Trophoblast cell (in vitro differentiated cells and primary cell): ENCODE measurements at regions not wholly inside any gene's neighbourhood (a gene's known extent, or its start where the extent isn't known, plus 50 kb on each side); places are given as distances from the start of the nearest gene placed in this dataset.

ENCODE experiments used
- DNase-seq, 2 donors: peaks; one replicate each; pipeline ENCODE4 v3.0.0-alpha.2; 2016
- H2AFZ ChIP-seq: 2 replicates; pipeline ENCODE4 v1.6.1; 2013; ENCODE audit warnings: low read length, moderate library complexity, mild to moderate bottlenecking; ENCODE audit not compliant: insufficient read depth, poor library complexity
- H2AK5ac ChIP-seq: 2 replicates; pipeline ENCODE4 v1.6.1; 2013; ENCODE audit warnings: mild to moderate bottlenecking, low read length
- H2BK120ac ChIP-seq: 2 replicates; pipeline ENCODE4 v1.6.1; 2013; ENCODE audit warnings: low read length, mild to moderate bottlenecking, moderate library complexity; ENCODE audit not compliant: insufficient read depth, poor library complexity
- H2BK12ac ChIP-seq: 2 replicates; pipeline ENCODE4 v1.6.1; 2013; ENCODE audit warnings: mild to moderate bottlenecking, low read length, moderate library complexity
- H2BK5ac ChIP-seq: 2 replicates; pipeline ENCODE4 v1.6.1; 2013; ENCODE audit warnings: low read length, low read depth, moderate library complexity, mild to moderate bottlenecking; ENCODE audit not compliant: poor library complexity
- H3K14ac ChIP-seq: 2 replicates; pipeline ENCODE4 v1.6.1; 2013; ENCODE audit warnings: mild to moderate bottlenecking, low read length
- H3K18ac ChIP-seq: 2 replicates; pipeline ENCODE4 v1.6.1; 2013; ENCODE audit warnings: mild to moderate bottlenecking, low read length
- H3K23ac ChIP-seq: 2 replicates; pipeline ENCODE4 v1.6.1; 2013; ENCODE audit warnings: low read length
- H3K27ac ChIP-seq: 2 replicates; pipeline ENCODE4 v1.5.1; 2013; ENCODE audit warnings: low read depth, mild to moderate bottlenecking, inconsistent platforms, low read length, moderate library complexity
- H3K27me3 ChIP-seq: 2 replicates; pipeline ENCODE4 v1.6.1; 2013; ENCODE audit warnings: inconsistent platforms, mild to moderate bottlenecking, low read length, moderate library complexity; ENCODE audit not compliant: insufficient read depth
- H3K36me3 ChIP-seq, 2 experiments: 1 replicate in 1 of 2; 2 replicates in 1 of 2; pipeline ENCODE4 v1.6.1; 2013; ENCODE audit warnings: low read length in 2 of 2, mild to moderate bottlenecking in 2 of 2, moderate library complexity in 1 of 2; ENCODE audit not compliant: insufficient read depth in 2 of 2, control insufficient read depth in 1 of 2
- H3K4ac ChIP-seq: 2 replicates; pipeline ENCODE4 v1.6.1; 2013; ENCODE audit warnings: low read depth, mild to moderate bottlenecking, low read length, moderate library complexity
- H3K4me1 ChIP-seq, 2 experiments: 1 replicate in 1 of 2; 2 replicates in 1 of 2; pipeline ENCODE4 v1.6.1; 2013; ENCODE audit warnings: low read length in 2 of 2, mild to moderate bottlenecking in 2 of 2, moderate library complexity in 1 of 2; ENCODE audit not compliant: insufficient read depth in 2 of 2, control insufficient read depth in 1 of 2
- H3K4me2 ChIP-seq: 2 replicates; pipeline ENCODE4 v1.6.1; 2013; ENCODE audit warnings: inconsistent platforms, mild to moderate bottlenecking, low read length, moderate library complexity
- H3K4me3 ChIP-seq: 2 replicates; pipeline ENCODE4 v1.5.1; 2013; ENCODE audit warnings: mild to moderate bottlenecking, low read depth, low read length, inconsistent platforms
- H3K79me1 ChIP-seq: one replicate; pipeline ENCODE4 v1.6.1; 2013; ENCODE audit warnings: low read length
- H3K79me2 ChIP-seq: 2 replicates; pipeline ENCODE4 v1.6.1; 2013; ENCODE audit warnings: low read length, mild to moderate bottlenecking; ENCODE audit not compliant: control insufficient read depth, insufficient read depth, poor library complexity
- H3K9ac ChIP-seq: 2 replicates; pipeline ENCODE4 v1.6.1; 2013; ENCODE audit warnings: mild to moderate bottlenecking, low read length
- H3K9me3 ChIP-seq: 2 replicates; pipeline ENCODE4 v1.6.1; 2013; ENCODE audit warnings: low read depth, mild to moderate bottlenecking, control low read depth, inconsistent platforms, low read length; ENCODE audit not compliant: insufficient read depth
- H4K12ac ChIP-seq: 2 replicates; pipeline ENCODE4 v1.6.1; 2013; ENCODE audit warnings: low read depth, mild to moderate bottlenecking, low read length, moderate library complexity
- H4K8ac ChIP-seq: 2 replicates; pipeline ENCODE4 v1.6.1; 2013; ENCODE audit warnings: low read depth, mild to moderate bottlenecking, low read length, moderate library complexity
- H4K91ac ChIP-seq: one replicate; pipeline ENCODE4 v1.6.1; 2013; ENCODE audit warnings: low read depth, mild to moderate bottlenecking, low read length, moderate library complexity
- WGBS: extraction: QIAGEN DNeasy Blood & Tissue Kit; methylation state at CpG from one replicate; pipeline ENCODE4 v1.1.7; 2013; ENCODE audit warnings: missing lambda C conversion rate; ENCODE audit not compliant: insufficient read length, insufficient coverage; ENCODE audit errors: extremely low coverage; 5-methylcytosine and 5-hydroxymethylcytosine counted together

DNA sequence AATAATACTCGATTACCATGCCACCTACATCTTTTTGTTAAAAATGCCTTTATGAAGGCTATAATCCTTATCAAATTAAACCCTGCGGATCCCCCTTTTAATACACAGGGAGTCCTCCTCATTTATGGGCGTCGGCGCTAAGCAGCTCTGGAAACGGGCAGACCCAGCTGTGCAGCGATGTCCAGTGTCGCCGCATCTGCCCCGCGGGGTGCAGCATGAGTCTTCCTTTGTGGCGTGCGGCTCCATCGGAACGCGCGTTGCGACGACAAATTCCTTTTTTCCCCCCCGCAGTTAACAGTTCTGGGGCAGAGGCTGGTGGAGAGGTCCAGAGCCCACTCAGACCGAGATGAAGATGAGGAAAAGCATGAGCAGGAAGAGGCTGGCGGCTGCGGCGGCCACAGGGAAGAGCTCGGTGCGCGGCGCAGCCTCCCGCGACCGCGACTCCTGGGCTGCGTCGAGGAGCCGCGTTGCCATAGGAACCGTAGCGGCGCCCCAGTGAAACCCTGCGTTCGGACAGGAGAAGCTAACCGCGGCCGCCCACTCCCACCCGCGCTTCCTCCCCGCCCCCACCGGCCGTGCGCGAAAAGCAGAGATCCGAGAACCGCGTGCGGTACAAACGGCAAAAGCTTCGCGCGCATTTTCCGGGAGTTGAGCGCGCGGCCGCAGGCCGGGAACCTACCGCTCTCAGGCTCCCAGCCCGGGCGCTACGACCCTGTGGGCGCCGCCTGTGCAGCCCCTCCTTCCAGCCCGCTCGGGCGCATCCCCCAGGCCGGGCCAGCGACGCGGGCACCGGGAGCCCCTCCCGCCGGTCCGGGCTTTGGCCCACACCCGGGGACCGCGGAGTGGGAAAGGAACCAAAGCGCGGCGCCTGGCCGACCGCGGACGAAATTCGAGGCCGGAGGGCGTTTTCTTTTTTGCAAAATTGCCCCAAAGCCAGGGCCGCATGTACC lies 130.6 kb downstream of the SPAG6 start:
- H2AK5ac ChIP-seq = no peak overlapping the region
- H3K23ac ChIP-seq = no peak overlapping the region
- peaks cover 6 to 20% of the 10 kb centered on the region in 2 experiments for H3K4me1 ChIP-seq
- H2AFZ ChIP-seq = no peak overlapping the region
- no peak overlapping the region for H3K4ac ChIP-seq
- no peak overlapping the region for H3K9ac ChIP-seq
- H2BK120ac ChIP-seq = no peak overlapping the region
- no peak overlapping the region for H4K8ac ChIP-seq
- no peaks in the 10 kb centered on the region for H3K36me3 ChIP-seq
- no peaks in the 10 kb centered on the region for H3K79me2 ChIP-seq
- H4K12ac ChIP-seq = no peak overlapping the region
- peak overlapping the region; percentile 86 for H3K4me2 ChIP-seq
- H3K9me3 ChIP-seq = no peaks in the 10 kb centered on the region
- H3K79me1 ChIP-seq = no peaks in the 10 kb centered on the region
- no peak overlapping the region for H2BK12ac ChIP-seq
- DNase-seq = peak in 1 of 2 donors; percentile 16
- no peak overlapping the region for H3K27ac ChIP-seq
- no peak overlapping the region for H3K18ac ChIP-seq
- peak overlapping the region; percentile 30 for H3K4me3 ChIP-seq
- H3K14ac ChIP-seq = no peak overlapping the region
- peaks cover 42% of the 10 kb centered on the region for H3K27me3 ChIP-seq
- H4K91ac ChIP-seq = no peak overlapping the region
- WGBS = no CpG with 5 or more reads among the region's 96 CpGs
- H2BK5ac ChIP-seq = no peak overlapping the region

DNA sequence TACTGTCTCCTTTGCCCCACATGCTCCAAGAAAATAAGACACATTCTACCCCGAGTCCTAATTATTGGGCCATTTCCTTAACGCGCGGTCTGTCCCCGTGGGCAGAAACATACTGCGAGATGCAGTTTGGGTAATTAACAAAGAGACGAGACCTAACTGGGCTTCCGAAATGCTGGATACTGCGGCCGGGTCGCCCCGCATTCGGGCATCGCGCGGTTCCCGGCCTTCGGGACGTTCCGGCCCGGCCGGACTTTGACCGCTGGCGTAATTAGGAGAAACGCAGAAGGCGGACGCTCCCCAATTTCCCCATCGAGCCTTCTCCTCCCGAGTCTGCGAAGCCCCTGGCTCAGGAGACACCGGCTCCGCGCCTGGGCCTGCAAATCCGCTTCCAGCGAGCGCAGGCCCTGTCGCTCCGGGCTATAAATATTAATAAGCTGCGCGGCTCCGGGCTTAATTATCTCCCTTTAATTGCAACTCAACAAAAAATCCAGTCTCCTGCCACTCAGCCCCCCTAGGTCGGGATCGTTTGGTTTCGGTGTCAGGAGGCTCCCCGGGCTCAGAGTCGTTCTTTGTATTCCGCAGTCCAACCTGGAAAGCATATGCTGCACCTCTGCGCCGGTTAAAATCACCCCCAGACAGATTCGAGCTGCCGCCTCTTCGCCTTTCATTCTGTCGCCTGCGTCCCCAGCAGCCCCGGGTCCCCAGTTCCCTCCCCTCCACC lies 131.5 kb downstream of the SPAG6 start:
- Histone ChIP-seq H3K4me1 (peaks cover 6 to 20% of the 10 kb centered on the region in 2 experiments), H2BK120ac (no peak overlapping the region), H2AK5ac (no peak overlapping the region), H3K27ac (no peak overlapping the region), H4K8ac (no peak overlapping the region), H2BK5ac (no peak overlapping the region), H3K4ac (no peak overlapping the region), H2AFZ (no peak overlapping the region), H3K23ac (no peak overlapping the region), H3K14ac (no peak overlapping the region), H3K18ac (no peak overlapping the region), H3K9ac (no peak overlapping the region), H3K27me3 (peaks cover 42% of the 10 kb centered on the region), H3K79me2 (no peaks in the 10 kb centered on the region), H3K79me1 (no peaks in the 10 kb centered on the region), H3K4me3 (peak overlapping the region; percentile 10), H3K36me3 (no peaks in the 10 kb centered on the region), H4K91ac (no peak overlapping the region), H3K9me3 (no peaks in the 10 kb centered on the region), H3K4me2 (peak overlapping the region; percentile 86), H2BK12ac (no peak overlapping the region), H4K12ac (no peak overlapping the region)
- WGBS = no CpG with 5 or more reads among the region's 55 CpGs
- peak in 1 of 2 donors; percentile 21 for DNase-seq

DNA sequence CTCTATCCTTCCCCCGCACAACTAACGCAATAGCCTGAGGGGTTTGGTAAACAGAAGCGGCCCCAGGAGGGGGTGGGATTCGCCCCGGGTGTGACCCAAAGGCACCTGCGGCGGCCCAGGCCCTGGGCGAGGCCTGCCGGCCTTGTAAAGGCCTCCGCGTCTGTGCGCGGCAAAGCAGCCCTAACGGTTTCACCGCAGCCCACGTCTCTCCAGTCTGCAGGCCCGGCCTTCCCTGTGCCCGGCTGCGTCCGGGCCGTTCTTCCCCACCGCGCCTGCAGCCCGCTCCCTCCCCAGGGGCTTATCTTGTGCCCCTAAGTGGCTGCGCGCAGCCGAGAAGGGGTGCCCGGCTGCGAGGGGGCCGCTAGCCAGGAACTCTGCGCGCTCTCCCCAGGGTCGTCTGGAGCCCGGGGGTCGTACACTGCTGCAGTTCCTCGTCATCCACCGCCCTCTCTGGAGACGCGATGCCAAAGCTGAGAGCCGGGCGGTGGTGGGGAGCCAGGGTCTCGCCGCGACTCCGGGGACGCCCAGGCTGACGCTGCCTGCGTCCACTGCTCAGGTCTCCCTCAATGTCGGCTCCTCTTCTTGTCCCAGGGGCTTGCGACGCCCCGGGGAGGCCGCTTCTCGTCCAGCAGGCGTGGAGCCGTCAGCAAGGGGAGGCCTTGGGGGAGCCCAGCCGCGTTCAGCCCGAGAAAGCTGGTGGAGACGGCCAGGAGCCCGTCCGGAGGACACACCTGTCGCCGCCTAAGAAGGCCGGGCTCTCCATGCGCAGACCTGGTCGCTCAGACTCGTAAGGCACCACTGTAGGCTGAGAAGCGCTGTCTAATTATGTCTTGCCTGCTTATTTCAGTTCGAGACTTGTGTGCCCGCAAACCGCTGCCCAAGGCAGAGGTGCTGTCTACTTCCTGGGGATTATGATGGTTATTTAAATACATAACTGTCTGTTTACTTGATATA lies 132.3 kb downstream of the SPAG6 start:
- Histone ChIP-seq H2AK5ac (no peak overlapping the region), H4K8ac (no peak overlapping the region), H3K9me3 (no peaks in the 10 kb centered on the region), H3K4me1 (peaks cover 6 to 20% of the 10 kb centered on the region in 2 experiments), H2AFZ (no peak overlapping the region), H3K18ac (no peak overlapping the region), H3K79me2 (no peaks in the 10 kb centered on the region), H3K4ac (no peak overlapping the region), H3K27me3 (peaks cover 42% of the 10 kb centered on the region), H4K12ac (no peak overlapping the region), H3K9ac (no peak overlapping the region), H3K27ac (no peak overlapping the region), H3K14ac (no peak overlapping the region), H3K4me3 (peak overlapping the region; percentile 20), H3K36me3 (no peaks in the 10 kb centered on the region), H3K79me1 (no peaks in the 10 kb centered on the region), H2BK120ac (no peak overlapping the region), H3K23ac (no peak overlapping the region), H2BK5ac (no peak overlapping the region), H3K4me2 (peak overlapping the region; percentile 86), H4K91ac (no peak overlapping the region), H2BK12ac (no peak overlapping the region)
- no CpG with 5 or more reads among the region's 72 CpGs for WGBS
- no peak for DNase-seq
